ENCODE measurements at regions not wholly inside any gene's neighbourhood (a gene's known extent, or its start where the extent isn't known, plus 50 kb on each side); places are given as distances from the start of the nearest gene placed in this dataset.

GRCh38 chr5:53319315-53319714 is 161.1 kb upstream of the FST start:
- TF ChIP-seq ZFX (IDR thresholded peaks at IDR 0.05; ENCODE audit: borderline replicate concordance) (no peak), CTCF (IDR thresholded peaks at IDR 0.05) (no peak)
- no peak overlapping the region for H3K27ac ChIP-seq

- TF ChIP-seq ZFX (IDR thresholded peaks at IDR 0.05; ENCODE audit: borderline replicate concordance) (no peak), CTCF (IDR thresholded peaks at IDR 0.05) (no peak)
- H3K27ac ChIP-seq = no peak overlapping the region
Measured at GRCh38 chr5:53321073-53321472, 159.4 kb upstream of the FST start.

GRCh38 chr5:53321721-53322120 is 158.7 kb upstream of the FST start:
- no peak overlapping the region for H3K27ac ChIP-seq
- TF ChIP-seq ZFX (IDR thresholded peaks at IDR 0.05; ENCODE audit: borderline replicate concordance) = no peak
- no peak for TF ChIP-seq CTCF (IDR thresholded peaks at IDR 0.05)

GRCh38 chr5:53322257-53322656 is 158.2 kb upstream of the FST start:
- H3K27ac ChIP-seq = no peak overlapping the region
- no peak for TF ChIP-seq ZFX (IDR thresholded peaks at IDR 0.05; ENCODE audit: borderline replicate concordance)

- H3K27ac ChIP-seq = no peak overlapping the region
- TF ChIP-seq ZFX (IDR thresholded peaks at IDR 0.05; ENCODE audit: borderline replicate concordance) (no peak), CTCF (IDR thresholded peaks at IDR 0.05) (no peak)
Measured at GRCh38 chr5:53323511-53323910, 156.9 kb upstream of the FST start.

- no peak for TF ChIP-seq ZFX (IDR thresholded peaks at IDR 0.05; ENCODE audit: borderline replicate concordance)
- H3K27ac ChIP-seq = no peak overlapping the region
Measured at GRCh38 chr5:53323943-53324642, 156.3 kb upstream of the FST start.

GRCh38 chr5:53326424-53327153 is 153.8 kb upstream of the FST start:
- no peak overlapping the region for H3K27ac ChIP-seq
- TF ChIP-seq ZFX (IDR thresholded peaks at IDR 0.05; ENCODE audit: borderline replicate concordance) = no peak
- no peak for TF ChIP-seq CTCF (IDR thresholded peaks at IDR 0.05)

GRCh38 chr5:53327811-53328334 is 152.6 kb upstream of the FST start:
- no peak for TF ChIP-seq ZFX (IDR thresholded peaks at IDR 0.05; ENCODE audit: borderline replicate concordance)
- no peak for TF ChIP-seq CTCF (IDR thresholded peaks at IDR 0.05)
- H3K27ac ChIP-seq = no peak overlapping the region
